GM23248 (cell line): ENCODE measurements at regions not wholly inside any gene's neighbourhood (a gene's known extent, or its start where the extent isn't known, plus 50 kb on each side); places are given as distances from the start of the nearest gene placed in this dataset.
A peak's percentile ranks its signal among the peaks of the same experiment; 100 is the strongest.

ENCODE experiments used
- DNase-seq: peaks from one replicate; pipeline ENCODE4 v3.0.0-alpha.2; 2015
- H2AFZ ChIP-seq: fragments of 200-600 bp; sonication (generic); 2 replicates; pipeline ENCODE4 v1.6.1; 2016; ENCODE audit warnings: antibody characterized with exemption
- H3F3A ChIP-seq: fragments of 200-600 bp; sonication (generic); 2 replicates; pipeline ENCODE4 v1.6.1; 2016; ENCODE audit warnings: mild to moderate bottlenecking, antibody characterized with exemption, mixed run types; ENCODE audit not compliant: insufficient read depth
- H3K27ac ChIP-seq: fragments of 200-600 bp; sonication (generic); 2 replicates; pipeline ENCODE4 v1.5.1; 2016; ENCODE audit warnings: mild to moderate bottlenecking
- H3K27me3 ChIP-seq: fragments of 200-600 bp; sonication (generic); replicated peaks from 2 replicates; pipeline ENCODE4 v1.6.1; 2016; ENCODE audit warnings: mild to moderate bottlenecking; ENCODE audit not compliant: insufficient read depth
- H3K36me3 ChIP-seq: fragments of 200-600 bp; sonication (generic); 2 replicates; pipeline ENCODE4 v1.6.1; 2016; ENCODE audit warnings: low read depth, mild to moderate bottlenecking
- H3K4me1 ChIP-seq: fragments of 200-600 bp; sonication (generic); 2 replicates; pipeline ENCODE4 v1.6.1; 2016; ENCODE audit warnings: mild to moderate bottlenecking; ENCODE audit not compliant: insufficient read depth
- H3K4me2 ChIP-seq: fragments of 200-600 bp; sonication (generic); one replicate; pipeline ENCODE4 v1.6.1; 2016; ENCODE audit warnings: mild to moderate bottlenecking; ENCODE audit not compliant: unreplicated experiment
- H3K4me3 ChIP-seq: fragments of 200-600 bp; sonication (generic); 2 replicates; pipeline ENCODE4 v1.5.1; 2016; ENCODE audit warnings: mild to moderate bottlenecking
- H3K79me2 ChIP-seq: fragments of 200-600 bp; sonication (generic); 2 replicates; pipeline ENCODE4 v1.6.1; 2016; ENCODE audit warnings: mild to moderate bottlenecking; ENCODE audit not compliant: insufficient read depth
- H3K9ac ChIP-seq: fragments of 200-600 bp; sonication (generic); 2 replicates; pipeline ENCODE4 v1.6.1; 2016; ENCODE audit warnings: mild to moderate bottlenecking
- H3K9me2 ChIP-seq: fragments of 200-600 bp; sonication (generic); 2 replicates; pipeline ENCODE4 v1.6.1; 2016; ENCODE audit warnings: mixed run types, mild to moderate bottlenecking, moderate library complexity; ENCODE audit not compliant: insufficient read depth
- H3K9me3 ChIP-seq: fragments of 200-600 bp; sonication (generic); one replicate; pipeline ENCODE4 v1.6.1; 2017; ENCODE audit warnings: low read depth
- H4K20me1 ChIP-seq: fragments of 200-600 bp; sonication (generic); 2 replicates; pipeline ENCODE4 v1.6.0; 2016; ENCODE audit not compliant: insufficient read depth
- EZH2 ChIP-seq: fragments of 200-600 bp; sonication (generic); IDR thresholded peaks from 2 replicates; pipeline ENCODE4 v1.6.1; 2018; ENCODE audit warnings: antibody characterized with exemption, mild to moderate bottlenecking; ENCODE audit not compliant: insufficient read depth, poor library complexity, severe bottlenecking
- EZH2phosphoT487 ChIP-seq: fragments of 200-600 bp; sonication (generic); IDR thresholded peaks from 2 replicates; pipeline ENCODE4 v1.6.1; 2018; ENCODE audit warnings: antibody characterized with exemption, moderate library complexity, mild to moderate bottlenecking, low read depth; ENCODE audit not compliant: insufficient read depth
- WGBS, 2 experiments: methylation state at CpG; one replicate each; pipeline ENCODE4 v1.1.6; 2015 to 2017; ENCODE audit warnings: low lambda C conversion rate in 2 of 2, low coverage in 1 of 2; ENCODE audit errors: missing lambda C conversion rate in 2 of 2; 5-methylcytosine and 5-hydroxymethylcytosine counted together
- in situ Hi-C: fragments of 300-500 bp; cut with MboI; formaldehyde crosslinking; loops from 2 replicates; pipeline ENCODE4 v1.15.0; 2020

GRCh38 chr2:201952187-201952586 is 81.5 kb upstream of the FZD7 start:
- Histone ChIP-seq H3K27me3 (no peaks in the 10 kb centered on the region), H3K4me2 (no peak overlapping the region), H3F3A (no peaks in the 10 kb centered on the region), H3K9me3 (no peaks in the 10 kb centered on the region), H3K79me2 (no peaks in the 10 kb centered on the region), H2AFZ (no peak overlapping the region), H3K27ac (no peak overlapping the region), H4K20me1 (no peaks in the 10 kb centered on the region), H3K9me2 (no peaks in the 10 kb centered on the region), H3K4me3 (no peak overlapping the region), H3K9ac (no peak overlapping the region), H3K4me1 (0 out of 2 replicates have a peak, but pooled peaks cover 3% of the 10 kb centered on the region), H3K36me3 (no peaks in the 10 kb centered on the region)
- no peak for DNase-seq
- WGBS, 2 experiments, result 97% methylated on average over 5 of the region's 5 CpGs
- in situ Hi-C loops, result no loop called here
- TF ChIP-seq EZH2 (no peak), EZH2phosphoT487 (no peak)

- WGBS, 2 experiments, result 77 to 82% methylated on average over 4 of the region's 4 CpGs
- no peak for DNase-seq
- 0 out of 2 replicates have a peak, but pooled peaks cover 3% of the 10 kb centered on the region for H3K4me1 ChIP-seq
- no peaks in the 10 kb centered on the region for H3K9me2 ChIP-seq
- H4K20me1 ChIP-seq, result no peaks in the 10 kb centered on the region
- no peaks in the 10 kb centered on the region for H3K79me2 ChIP-seq
- H3K4me3 ChIP-seq, result no peak overlapping the region
- H3K9me3 ChIP-seq, result no peaks in the 10 kb centered on the region
- H2AFZ ChIP-seq, result no peak overlapping the region
- TF ChIP-seq EZH2phosphoT487 (no peak), EZH2 (no peak)
- H3K9ac ChIP-seq, result no peak overlapping the region
- H3K27ac ChIP-seq, result no peak overlapping the region
- H3F3A ChIP-seq, result no peaks in the 10 kb centered on the region
- in situ Hi-C loops, result no loop called here
- no peaks in the 10 kb centered on the region; the same call in 1 of the 2 replicates for H3K27me3 ChIP-seq
- H3K4me2 ChIP-seq, result no peak overlapping the region
- no peaks in the 10 kb centered on the region for H3K36me3 ChIP-seq
Observed at GRCh38 chr2:201953396-201953795, 80.3 kb upstream of the FZD7 start.

- Histone ChIP-seq H3K4me3 (no peak overlapping the region), H3K27me3 (peaks cover 3% of the 10 kb centered on the region), H3K4me2 (no peak overlapping the region), H3F3A (no peaks in the 10 kb centered on the region), H2AFZ (no peak overlapping the region), H3K36me3 (no peaks in the 10 kb centered on the region), H3K9ac (no peak overlapping the region), H3K79me2 (no peaks in the 10 kb centered on the region), H3K9me3 (no peaks in the 10 kb centered on the region), H4K20me1 (no peaks in the 10 kb centered on the region), H3K27ac (no peak overlapping the region), H3K4me1 (0 out of 2 replicates have a peak, but pooled peaks cover 3% of the 10 kb centered on the region), H3K9me2 (no peaks in the 10 kb centered on the region)
- in situ Hi-C loops, result no loop called here
- WGBS, 2 experiments, result 57 to 74% methylated on average over 3 to 4 of the region's 4 CpGs
- no peak for TF ChIP-seq EZH2
- TF ChIP-seq EZH2phosphoT487, result no peak
- DNase-seq, result no peak
Observed at GRCh38 chr2:201953880-201954279, 79.8 kb upstream of the FZD7 start.

GRCh38 chr2:201955231-201955630 is 78.4 kb upstream of the FZD7 start:
- H3K27ac ChIP-seq, result no peak overlapping the region
- WGBS, 2 experiments, result 55 to 60% methylated on average over 5 of the region's 5 CpGs
- no peaks in the 10 kb centered on the region for H3K9me3 ChIP-seq

GRCh38 chr2:201955702-201956141 is 77.9 kb upstream of the FZD7 start:
- no peak overlapping the region for H3K9ac ChIP-seq
- no peaks in the 10 kb centered on the region for H3K9me2 ChIP-seq
- H3K27ac ChIP-seq, result no peak overlapping the region
- no peaks in the 10 kb centered on the region for H3K36me3 ChIP-seq
- H2AFZ ChIP-seq, result no peak overlapping the region
- H4K20me1 ChIP-seq, result no peaks in the 10 kb centered on the region
- 0 out of 2 replicates have a peak, but pooled peaks cover 3% of the 10 kb centered on the region for H3K4me1 ChIP-seq
- in situ Hi-C loops, result no loop called here
- peaks cover 17% of the 10 kb centered on the region for H3K27me3 ChIP-seq
- no peaks in the 10 kb centered on the region for H3K9me3 ChIP-seq
- TF ChIP-seq EZH2phosphoT487 (no peak), EZH2 (no peak)
- H3F3A ChIP-seq, result no peaks in the 10 kb centered on the region
- H3K4me3 ChIP-seq, result no peak overlapping the region
- DNase-seq, result peak; percentile 66
- no peak overlapping the region for H3K4me2 ChIP-seq
- H3K79me2 ChIP-seq, result no peaks in the 10 kb centered on the region
- WGBS, 2 experiments, result 0 to 2% methylated on average over 4 of the region's 4 CpGs

More at GRCh38 chr2:201955231-201955630, 78.4 kb upstream of the FZD7 start:
- Histone ChIP-seq H3K36me3 (no peaks in the 10 kb centered on the region), H3K4me3 (no peak overlapping the region), H3K4me2 (no peak overlapping the region), H3K4me1 (0 out of 2 replicates have a peak, but pooled peaks cover 3% of the 10 kb centered on the region), H3K27me3 (peaks cover 14% of the 10 kb centered on the region), H2AFZ (no peak overlapping the region), H3F3A (no peaks in the 10 kb centered on the region), H4K20me1 (no peaks in the 10 kb centered on the region), H3K79me2 (no peaks in the 10 kb centered on the region), H3K9me2 (no peaks in the 10 kb centered on the region), H3K9ac (no peak overlapping the region)
- DNase-seq, result no peak
- in situ Hi-C loops, result no loop called here
- TF ChIP-seq EZH2phosphoT487, result no peak
- TF ChIP-seq EZH2, result no peak
